GM23338 (cell line): ENCODE measurements at regions not wholly inside any gene's neighbourhood (a gene's known extent, or its start where the extent isn't known, plus 50 kb on each side); places are given as distances from the start of the nearest gene placed in this dataset.

Experiments
- ATAC-seq: fragments of 200-7000 bp; cut with Tn5 transposase; 3 replicates; pipeline ENCODE4 v1.9.1; 2020
- DNase-seq: peaks from one replicate; pipeline ENCODE4 v3.0.0-alpha.2; 2015; ENCODE audit warnings: low spot score
- H2AFZ ChIP-seq: fragments of 200-600 bp; sonication (generic); 2 replicates; pipeline ENCODE4 v1.8.0; 2016; ENCODE audit warnings: antibody characterized with exemption, mild to moderate bottlenecking, moderate library complexity
- H3F3A ChIP-seq: fragments of 200-600 bp; sonication (generic); replicated peaks from 2 replicates; pipeline ENCODE4 v1.8.0; 2017; ENCODE audit warnings: antibody characterized with exemption, mixed run types, low read depth
- H3K27ac ChIP-seq: fragments of 200-600 bp; sonication (generic); 2 replicates; pipeline ENCODE4 v1.6.1; 2016; ENCODE audit warnings: low read depth
- H3K27me3 ChIP-seq: fragments of 200-600 bp; sonication (generic); 2 replicates; pipeline ENCODE4 v1.8.0; 2016; ENCODE audit warnings: mild to moderate bottlenecking, mixed run types, moderate library complexity; ENCODE audit not compliant: insufficient read depth
- H3K36me3 ChIP-seq: fragments of 200-600 bp; sonication (generic); 2 replicates; pipeline ENCODE4 v1.8.0; 2016; ENCODE audit warnings: mild to moderate bottlenecking; ENCODE audit not compliant: insufficient read depth
- H3K4me1 ChIP-seq: fragments of 200-600 bp; sonication (generic); 2 replicates; pipeline ENCODE4 v1.8.0; 2016; ENCODE audit warnings: mild to moderate bottlenecking, moderate library complexity; ENCODE audit not compliant: insufficient read depth
- H3K4me2 ChIP-seq: fragments of 200-600 bp; sonication (generic); 2 replicates; pipeline ENCODE4 v1.7.1; 2017; ENCODE audit warnings: mixed run types
- H3K4me3 ChIP-seq: fragments of 200-600 bp; sonication (generic); 2 replicates; pipeline ENCODE4 v1.6.1; 2016; ENCODE audit warnings: mixed run types
- H3K79me2 ChIP-seq: fragments of 200-600 bp; sonication (generic); replicated peaks from 2 replicates; pipeline ENCODE4 v1.8.0; 2017; ENCODE audit warnings: mild to moderate bottlenecking; ENCODE audit not compliant: insufficient read depth
- H3K9me2 ChIP-seq: fragments of 200-600 bp; sonication (generic); 2 replicates; pipeline ENCODE4 v1.8.0; 2017; ENCODE audit not compliant: insufficient read depth
- H4K20me1 ChIP-seq: fragments of 200-600 bp; sonication (generic); replicated peaks from 2 replicates; pipeline ENCODE4 v1.8.0; 2017; ENCODE audit warnings: mild to moderate bottlenecking; ENCODE audit not compliant: insufficient read depth
- H3K27ac Mint-ChIP-seq: 2 replicates; pipeline ENCODE4 v1.8.0; 2020; ENCODE audit warnings: inconsistent platforms, mild to moderate bottlenecking, moderate library complexity, mixed read lengths
- H3K27me3 Mint-ChIP-seq: 3 replicates; pipeline ENCODE4 v1.8.0; 2022; ENCODE audit warnings: low read depth, mild to moderate bottlenecking, moderate library complexity, mixed read lengths, inconsistent platforms; ENCODE audit not compliant: insufficient read depth, poor library complexity
- H3K36me3 Mint-ChIP-seq: 3 replicates; pipeline ENCODE4 v1.8.0; 2021; ENCODE audit warnings: low read depth, mild to moderate bottlenecking, inconsistent platforms, moderate library complexity, mixed read lengths
- H3K4me1 Mint-ChIP-seq: 3 replicates; pipeline ENCODE4 v1.8.0; 2020; ENCODE audit warnings: mild to moderate bottlenecking, inconsistent platforms, mixed read lengths
- H3K4me3 Mint-ChIP-seq: 3 replicates; pipeline ENCODE4 v1.8.0; 2021; ENCODE audit warnings: moderate library complexity, mild to moderate bottlenecking, inconsistent platforms, mixed read lengths
- H3K9me3 Mint-ChIP-seq: 3 replicates; pipeline ENCODE4 v1.8.0; 2020; ENCODE audit warnings: moderate library complexity, mild to moderate bottlenecking, inconsistent platforms, mixed read lengths
- CREB1 ChIP-seq: fragments of 250-450 bp; sonication (Bioruptor Pico); IDR thresholded peaks from 2 replicates; pipeline ENCODE4 v1.5.0; 2020; ENCODE audit warnings: low read depth, mild to moderate bottlenecking, moderate library complexity
- CTCF ChIP-seq, 2 experiments: fragments of 200-600 bp in 1 of 2; sonication (generic) in 1 of 2; conservative IDR thresholded peaks; 2 replicates each; pipeline versions ENCODE4 v1.5.1 to v1.6.1; 2016 to 2017; ENCODE audit warnings: antibody characterized with exemption in 2 of 2, low read depth in 2 of 2, mild to moderate bottlenecking in 2 of 2, moderate library complexity in 1 of 2
- ETS1 ChIP-seq: IDR thresholded peaks from 2 replicates; pipeline ENCODE4 v1.6.1; 2016; ENCODE audit warnings: antibody characterized with exemption
- EZH2 ChIP-seq: fragments of 200-600 bp; sonication (generic); IDR thresholded peaks from one replicate; pipeline ENCODE4 v1.8.0; 2017; ENCODE audit warnings: antibody characterized with exemption, mild to moderate bottlenecking, low read depth; ENCODE audit not compliant: unreplicated experiment
- EZH2phosphoT487 ChIP-seq: fragments of 200-600 bp; sonication (generic); IDR thresholded peaks from one replicate; pipeline ENCODE4 v1.8.1; 2018; ENCODE audit warnings: antibody characterized with exemption; ENCODE audit not compliant: unreplicated experiment
- JUNB ChIP-seq: IDR thresholded peaks from one replicate; pipeline ENCODE4 v1.6.1; 2016; ENCODE audit warnings: antibody characterized with exemption; ENCODE audit not compliant: unreplicated experiment
- NANOG ChIP-seq: IDR thresholded peaks from 2 replicates; pipeline ENCODE4 v1.6.1; 2016; ENCODE audit warnings: antibody characterized with exemption, borderline replicate concordance
- POLR2AphosphoS5 ChIP-seq: IDR thresholded peaks from 2 replicates; pipeline ENCODE4 v1.6.1; 2016; ENCODE audit warnings: antibody characterized with exemption, low read depth
- REST ChIP-seq: IDR thresholded peaks from one replicate; pipeline ENCODE4 v1.6.1; 2018; ENCODE audit warnings: antibody characterized with exemption; ENCODE audit not compliant: unreplicated experiment
- STAT1 ChIP-seq: IDR thresholded peaks from one replicate; pipeline ENCODE4 v1.6.1; 2016; ENCODE audit warnings: antibody characterized with exemption; ENCODE audit not compliant: unreplicated experiment
- ZNF114 ChIP-seq: fragments of 250-450 bp; sonication (Bioruptor Pico); IDR thresholded peaks from 2 replicates; pipeline ENCODE4 v1.5.0; 2020; ENCODE audit warnings: mild to moderate bottlenecking, moderate library complexity
- ZNF331 ChIP-seq: fragments of 250-450 bp; sonication (Bioruptor Pico); IDR thresholded peaks from 2 replicates; pipeline ENCODE4 v1.5.0; 2020; ENCODE audit warnings: low read depth, mild to moderate bottlenecking, moderate library complexity
- ZNF462 ChIP-seq: fragments of 250-450 bp; sonication (Bioruptor Pico); IDR thresholded peaks from 2 replicates; pipeline ENCODE4 v1.5.0; 2020; ENCODE audit warnings: mild to moderate bottlenecking, moderate library complexity

- Histone ChIP-seq H3K27ac (no peak overlapping the region), H3K4me3 (no peak overlapping the region), H3K4me1 (no peaks in the 10 kb centered on the region), H4K20me1 (no peaks in the 10 kb centered on the region), H2AFZ (no peak overlapping the region), H3K9me2 (no peaks in the 10 kb centered on the region), H3K79me2 (no peaks in the 10 kb centered on the region), H3K27me3 (no peaks in the 10 kb centered on the region), H3K4me2 (no peak overlapping the region), H3K36me3 (no peaks in the 10 kb centered on the region), H3F3A (no peaks in the 10 kb centered on the region)
- no peaks in the 10 kb centered on the region for H3K36me3 Mint-ChIP-seq
- H3K4me1 Mint-ChIP-seq = peaks cover 4% of the 10 kb centered on the region; the same call in 2 of the 3 replicates
- H3K27me3 Mint-ChIP-seq = no peaks in the 10 kb centered on the region
- H3K27ac Mint-ChIP-seq = no peak overlapping the region
- H3K4me3 Mint-ChIP-seq = no peak overlapping the region
- ATAC-seq (no peak), DNase-seq (no peak)
- TF ChIP-seq NANOG (no peak), POLR2AphosphoS5 (no peak), STAT1 (no peak), REST (no peak), ZNF331 (CRISPR knock-in tag) (no peak), ZNF114 (no peak), JUNB (no peak), EZH2 (no peak), CTCF (conservative IDR thresholded peaks at IDR 0.05; ENCODE audit: low read depth in 2 of 2) (no peak), ETS1 (no peak), CREB1 (CRISPR knock-in tag) (no peak), ZNF462 (no peak), EZH2phosphoT487 (no peak)
- H3K9me3 Mint-ChIP-seq = no peaks in the 10 kb centered on the region
Measured at GRCh38 chr3:132916096-132916495, 122.1 kb upstream of the TMEM108 start.
